ENCODE measurements at regions not wholly inside any gene's neighbourhood (a gene's known extent, or its start where the extent isn't known, plus 50 kb on each side); places are given as distances from the start of the nearest gene placed in this dataset.
A peak's percentile ranks its signal among the peaks of the same experiment; 100 is the strongest.
"Not testable (repeated sequence)": the region's sequence is repeated elsewhere in the genome, so short reads cannot be mapped to it uniquely, and the experiment has no call there.

DNA sequence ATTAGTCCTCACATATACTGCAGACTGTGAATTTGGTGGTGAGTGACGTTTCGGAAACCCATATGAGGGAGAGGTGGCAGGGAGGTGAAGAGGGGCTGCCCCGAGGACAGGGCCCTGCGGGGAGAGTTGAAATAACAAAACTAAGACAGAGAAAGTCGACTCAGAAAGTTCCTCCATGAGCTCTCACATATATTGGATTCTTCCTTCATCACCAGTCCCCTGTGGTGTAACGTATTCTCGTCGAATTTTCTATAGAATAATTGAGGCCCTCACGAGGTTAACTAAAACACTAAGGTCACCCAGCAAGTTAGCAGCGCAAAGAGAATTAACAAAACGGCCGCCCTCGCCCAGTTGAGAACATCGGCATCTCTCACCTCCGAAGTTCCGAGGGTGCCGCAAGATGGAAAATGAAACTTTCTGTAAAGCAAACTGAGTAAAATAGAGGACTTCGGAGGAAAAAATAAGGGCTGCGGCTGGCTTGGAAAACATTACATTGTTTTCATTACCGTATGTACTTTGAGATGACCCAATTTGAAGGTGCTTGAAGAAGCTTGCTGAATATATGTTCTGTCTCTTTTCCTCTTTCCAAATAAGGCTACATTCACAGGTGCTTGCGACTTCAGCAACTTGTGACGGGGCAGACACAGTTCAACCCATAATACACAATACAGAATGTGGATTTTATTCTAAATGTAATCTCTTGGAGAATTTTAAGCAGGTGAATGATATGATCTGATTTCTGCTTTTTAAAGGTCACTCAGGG lies 490.9 kb upstream of the JARID2 start:
- no peak for DNase-seq

DNA sequence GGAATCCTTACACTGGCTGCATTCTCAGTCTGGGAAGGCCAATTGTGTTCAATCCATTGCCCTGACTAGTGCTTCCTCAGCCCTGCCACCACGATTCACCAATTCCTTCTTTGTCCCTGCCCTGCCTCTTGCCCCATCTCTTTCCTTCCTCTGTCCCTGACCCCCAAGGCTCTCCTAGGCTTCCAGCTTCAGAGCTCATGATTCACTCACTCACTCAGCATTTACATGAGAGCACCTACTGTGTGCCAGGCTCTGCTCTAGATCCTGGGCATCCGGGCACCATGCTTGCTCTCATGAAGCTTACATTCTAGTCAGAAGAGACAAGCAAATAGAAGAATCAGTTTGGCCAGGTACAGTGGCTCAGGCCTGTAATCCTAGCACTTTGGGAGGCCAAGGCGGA lies 489.5 kb upstream of the JARID2 start:
- DNase-seq = no peak

DNA sequence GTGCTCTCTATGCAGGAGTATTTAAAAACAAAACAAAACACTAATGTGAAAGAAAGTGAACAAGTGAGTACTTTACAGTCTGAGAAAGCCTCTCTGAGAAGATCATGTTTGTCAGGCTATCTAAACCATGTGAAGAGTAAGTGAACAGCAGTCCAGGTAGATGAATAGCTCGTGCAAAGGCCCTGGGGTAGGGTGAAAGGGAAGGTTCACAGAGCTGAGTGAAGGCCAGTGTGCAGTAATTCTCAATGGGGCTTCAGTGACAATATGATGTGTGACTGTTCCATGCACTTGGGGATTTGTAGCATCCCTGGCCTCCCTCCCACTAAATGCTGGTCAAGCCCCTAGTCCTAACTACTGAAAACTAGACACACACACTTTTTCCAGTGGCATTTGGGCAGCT lies 488.9 kb upstream of the JARID2 start:
- DNase-seq = no peak

DNA sequence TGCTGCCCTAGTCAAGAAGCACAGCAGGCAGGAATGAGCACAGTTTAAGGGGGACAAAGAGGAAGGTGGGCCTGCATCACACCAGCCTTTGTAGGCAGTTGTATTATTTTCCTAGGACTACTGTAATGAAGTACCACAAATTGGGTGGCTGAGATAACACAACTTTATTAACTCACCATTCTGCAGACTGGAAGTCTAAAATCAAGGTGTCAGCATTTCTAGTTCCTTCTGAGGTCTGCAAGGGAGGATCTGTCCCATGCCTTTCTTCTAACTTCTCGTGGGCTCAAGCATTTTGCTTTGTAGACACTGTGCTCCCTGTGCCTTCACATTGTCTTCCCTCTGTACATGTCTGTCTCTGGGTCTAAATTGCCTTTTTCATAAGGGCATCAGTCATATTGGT lies 488.5 kb upstream of the JARID2 start:
- DNase-seq = peak; percentile 45

GRCh38 chr6:14758421-14759081 lies 487.3 kb upstream of the JARID2 start:
- DNase-seq = peak; percentile 76

- DNase-seq = no peak
Measured at GRCh38 chr6:14759976-14760672, 485.7 kb upstream of the JARID2 start.

DNA sequence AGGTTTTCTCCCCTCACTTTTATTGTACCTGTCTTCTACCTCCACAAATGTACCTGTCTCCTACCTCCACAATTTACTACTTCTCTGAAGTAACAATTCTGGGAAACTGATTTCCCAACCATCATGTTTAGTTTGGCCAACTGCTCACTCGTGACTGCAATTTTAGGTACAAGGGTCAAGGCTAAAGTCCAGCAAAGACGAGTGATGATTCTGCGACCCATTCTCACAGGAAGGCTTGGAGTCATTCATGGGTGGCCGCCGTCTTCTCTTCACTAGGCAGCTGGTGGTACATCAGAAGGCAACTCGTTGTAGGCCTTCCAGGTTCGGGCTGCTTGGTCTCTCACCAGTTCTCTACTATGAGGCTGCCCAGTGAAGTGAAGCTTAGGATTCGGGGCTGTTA lies 483.8 kb upstream of the JARID2 start:
- no peak for DNase-seq

GRCh38 chr6:14763139-14763538 lies 482.7 kb upstream of the JARID2 start:
- no peak for DNase-seq

DNA sequence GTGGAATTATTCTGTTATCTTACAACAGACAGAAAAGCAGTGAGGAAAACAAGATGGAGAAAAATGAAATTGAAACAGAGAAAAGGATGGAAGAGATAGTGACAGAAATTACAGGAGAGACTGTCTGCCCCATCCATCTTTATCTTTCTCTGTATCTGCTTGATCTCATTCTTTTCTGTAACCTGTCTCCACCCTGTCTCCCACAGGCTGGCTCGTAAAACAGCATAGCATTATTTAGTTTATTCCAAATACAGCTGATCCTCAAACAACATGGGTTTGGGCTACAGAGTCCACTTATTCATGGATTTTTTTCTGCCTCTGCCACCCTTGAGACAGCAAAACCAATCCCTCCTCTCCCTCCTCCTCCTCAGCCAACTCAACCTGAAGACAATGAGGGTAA lies 482.3 kb upstream of the JARID2 start:
- no peak for DNase-seq

DNA sequence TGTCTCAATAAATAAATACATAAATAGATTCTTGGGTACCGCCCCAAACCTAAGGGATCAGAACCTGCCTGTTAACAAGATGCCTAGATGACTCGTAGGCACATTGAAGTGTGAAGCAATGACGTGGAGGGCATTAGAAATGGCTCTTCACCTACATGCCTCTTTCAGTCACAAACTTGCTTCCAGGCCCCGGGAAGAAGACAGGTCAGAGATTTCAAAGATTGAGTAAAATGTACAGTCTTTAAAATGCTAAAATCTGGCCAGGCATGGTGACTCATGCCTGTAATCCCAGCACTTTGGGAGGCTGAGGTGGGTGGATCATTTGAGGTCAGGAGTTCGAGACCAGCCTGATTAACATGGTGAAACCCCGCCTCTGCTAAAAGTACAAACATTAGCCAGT lies 480.8 kb upstream of the JARID2 start:
- DNase-seq = peak; percentile 45

DNA sequence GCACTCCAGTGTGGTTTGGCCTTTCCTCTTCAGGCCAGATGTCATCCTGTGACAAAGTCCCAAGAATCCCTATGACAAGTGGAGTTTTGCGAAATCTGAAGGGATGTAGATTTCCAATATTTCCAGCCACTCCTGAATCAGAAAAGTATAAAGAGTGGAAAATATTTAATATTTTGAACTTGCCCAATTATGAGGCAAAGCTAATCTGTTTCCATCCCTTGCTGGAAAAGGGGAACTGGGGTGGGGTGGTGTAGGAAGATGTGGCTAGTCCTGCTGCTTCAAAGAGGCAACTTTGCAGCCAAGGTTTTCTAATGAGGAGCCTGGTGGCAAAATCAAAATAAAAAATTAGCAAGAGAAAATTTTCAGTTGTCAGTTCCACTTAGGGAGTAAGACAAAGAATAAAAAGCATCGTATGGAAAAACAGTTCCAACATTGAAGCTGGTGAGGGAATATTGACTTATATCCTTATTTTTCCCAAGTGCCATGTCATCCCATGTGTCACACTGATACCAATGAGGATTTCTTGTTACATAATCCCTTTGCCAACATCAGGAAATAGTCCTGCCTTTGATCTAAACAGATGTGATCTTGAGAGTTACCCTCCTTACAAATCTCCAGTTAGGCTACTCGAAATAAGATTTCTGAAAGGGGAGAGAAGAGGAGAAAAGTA lies 480.0 kb upstream of the JARID2 start:
- DNase-seq = peak; percentile 72

GRCh38 chr6:14766391-14766994 lies 479.4 kb upstream of the JARID2 start:
- no peak for DNase-seq

GRCh38 chr6:14767226-14767625 lies 478.6 kb upstream of the JARID2 start:
- DNase-seq = no peak

GRCh38 chr6:14770040-14770439 lies 475.8 kb upstream of the JARID2 start:
- DNase-seq = no peak

GRCh38 chr6:14770572-14770971 lies 475.3 kb upstream of the JARID2 start:
- DNase-seq = no peak

GRCh38 chr6:14771016-14771415 lies 474.9 kb upstream of the JARID2 start:
- no peak for DNase-seq

DNA sequence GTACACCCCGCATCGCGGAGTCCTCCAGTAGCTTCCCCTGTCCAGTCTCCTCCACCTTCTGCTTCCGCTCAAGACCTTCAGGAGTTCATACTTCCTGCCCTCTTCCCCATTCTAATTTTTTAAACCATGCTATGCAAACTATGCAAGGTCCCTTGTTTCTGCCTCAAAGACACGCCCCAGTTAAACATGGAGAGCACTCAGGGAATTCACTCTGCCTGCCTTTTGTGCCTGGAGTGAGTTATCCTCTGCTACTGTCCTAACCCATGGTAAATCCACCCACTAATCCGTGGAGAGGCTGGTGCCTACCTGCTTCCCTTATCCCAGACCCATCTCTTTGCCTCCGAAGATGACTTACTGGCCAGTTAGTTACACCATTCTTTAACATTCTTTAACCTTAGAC lies 473.7 kb upstream of the JARID2 start:
- no peak for DNase-seq

DNA sequence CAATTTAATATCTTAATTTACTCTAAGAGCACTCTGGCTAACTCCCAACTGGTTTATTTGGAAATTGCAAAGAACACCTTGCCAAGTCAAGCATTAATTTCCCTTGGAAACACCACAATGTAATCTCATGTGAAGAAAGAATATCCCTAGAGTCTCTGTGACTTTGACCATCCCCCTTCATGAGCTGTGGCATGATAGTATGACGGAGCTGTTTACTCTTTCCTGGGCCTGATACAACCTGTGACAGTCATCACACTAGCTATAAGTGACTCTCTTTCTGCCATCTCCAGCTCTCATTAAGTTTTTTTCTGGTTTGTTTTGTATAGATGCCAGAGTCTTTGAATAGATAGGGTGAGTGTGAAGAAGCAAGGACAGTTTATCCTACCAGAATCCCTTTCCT lies 470.3 kb upstream of the JARID2 start:
- no peak for DNase-seq

DNA sequence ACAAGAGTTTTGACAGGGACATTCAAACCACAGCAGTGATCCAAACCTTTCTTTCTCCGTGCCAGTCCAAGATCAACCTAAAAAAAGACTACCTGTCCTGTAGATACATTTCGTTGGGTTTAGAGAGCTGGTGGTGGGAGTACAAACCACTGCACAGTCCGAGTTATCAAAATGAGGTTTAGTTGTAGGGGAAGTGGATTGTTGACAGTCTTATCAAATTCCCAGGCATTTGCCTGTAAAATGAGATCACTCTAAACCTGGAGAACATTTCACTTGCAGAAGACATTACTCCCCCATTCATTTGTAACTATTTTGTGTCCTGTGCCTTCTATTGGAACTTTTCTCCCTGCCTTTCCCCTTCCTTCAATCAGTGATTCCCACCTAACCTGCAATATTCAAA lies 469.6 kb upstream of the JARID2 start:
- no peak for DNase-seq

DNA sequence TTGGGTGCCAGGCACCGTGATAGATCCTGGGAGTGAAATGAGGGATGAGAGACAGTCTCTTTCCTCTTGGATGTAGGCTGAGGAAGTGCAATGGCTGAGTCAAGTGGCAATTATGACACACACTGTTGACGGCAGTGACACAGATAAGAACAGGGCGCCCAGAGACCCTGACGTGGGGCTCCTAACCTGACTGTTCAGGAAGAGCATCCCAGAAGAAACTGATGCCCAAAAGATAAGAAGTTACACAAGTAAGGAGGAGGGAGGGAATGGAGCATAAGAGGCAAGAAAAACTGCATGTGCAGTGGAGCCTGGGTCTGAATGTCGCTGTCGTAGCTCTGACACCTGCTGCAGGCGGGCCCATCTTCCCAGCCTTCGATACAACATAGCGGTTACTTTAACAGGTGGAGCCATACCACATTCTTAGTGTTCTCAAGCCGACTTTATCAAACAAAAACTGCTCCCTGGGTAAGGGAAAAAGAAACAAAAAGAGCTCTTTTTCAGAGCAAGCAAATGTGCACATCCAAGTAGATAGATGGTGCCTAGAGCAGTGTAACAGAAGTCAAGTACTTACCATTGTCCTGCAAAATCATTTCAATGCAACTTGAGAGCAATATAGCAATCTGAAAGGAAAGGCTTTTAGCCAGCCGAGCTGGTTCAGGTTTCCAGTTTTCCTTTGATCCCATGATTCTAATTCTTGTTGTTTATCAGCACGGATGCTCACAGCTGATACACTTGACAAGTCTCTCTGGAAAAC lies 463.9 kb upstream of the JARID2 start:
- no peak for DNase-seq

DNA sequence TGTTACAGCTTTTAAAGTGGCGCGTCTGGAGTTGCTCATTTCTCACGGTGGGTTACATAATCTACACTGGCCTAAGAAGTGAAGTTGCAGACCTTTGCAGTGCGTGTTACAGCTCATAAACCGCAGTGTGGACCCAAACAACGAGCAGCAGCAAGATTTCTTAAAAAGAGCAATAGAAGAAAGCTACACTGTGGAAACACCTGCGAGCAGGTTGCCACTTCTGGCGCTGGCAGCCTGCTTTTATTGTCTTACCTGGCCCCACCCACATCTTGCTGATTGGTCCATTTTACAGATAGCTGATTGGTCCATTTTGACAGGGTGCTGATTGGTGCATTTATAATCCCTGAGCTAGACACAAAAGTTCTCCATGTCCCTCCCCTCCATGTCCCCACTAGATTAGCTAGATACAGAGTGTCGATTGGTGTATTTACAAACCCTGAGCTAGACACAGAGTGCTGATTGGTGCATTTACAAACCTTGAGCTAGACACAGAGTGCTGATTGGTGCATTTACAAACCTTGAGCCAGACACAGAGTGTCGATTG lies 462.9 kb upstream of the JARID2 start:
- not testable (repeated sequence) for DNase-seq

DNA sequence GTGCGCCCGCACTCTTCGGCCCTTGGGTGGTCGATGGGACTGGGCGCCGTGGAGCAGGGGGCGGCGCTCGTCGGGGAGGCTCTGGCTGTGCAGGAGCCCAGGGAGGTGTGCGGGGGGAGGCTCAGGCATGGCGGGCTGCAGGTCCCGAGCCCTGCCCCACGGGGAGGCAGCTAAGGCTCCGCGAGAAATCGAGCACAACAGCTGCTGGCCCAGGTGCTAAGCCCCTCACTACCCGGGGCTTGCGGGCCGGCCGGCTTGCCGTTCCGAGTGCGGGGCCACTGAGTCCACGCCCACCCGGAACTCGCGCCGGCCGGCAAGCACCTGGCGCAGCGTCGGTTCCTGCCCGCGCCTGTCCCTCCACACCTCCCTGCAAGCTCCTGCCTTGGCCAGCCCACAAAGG lies 462.3 kb upstream of the JARID2 start:
- DNase-seq = no peak

Data from suppressor macrophage treated with lipopolysaccharide for 4 hours (primary cell).